ENCODE measurements at regions not wholly inside any gene's neighbourhood (a gene's known extent, or its start where the extent isn't known, plus 50 kb on each side); places are given as distances from the start of the nearest gene placed in this dataset.

DNA sequence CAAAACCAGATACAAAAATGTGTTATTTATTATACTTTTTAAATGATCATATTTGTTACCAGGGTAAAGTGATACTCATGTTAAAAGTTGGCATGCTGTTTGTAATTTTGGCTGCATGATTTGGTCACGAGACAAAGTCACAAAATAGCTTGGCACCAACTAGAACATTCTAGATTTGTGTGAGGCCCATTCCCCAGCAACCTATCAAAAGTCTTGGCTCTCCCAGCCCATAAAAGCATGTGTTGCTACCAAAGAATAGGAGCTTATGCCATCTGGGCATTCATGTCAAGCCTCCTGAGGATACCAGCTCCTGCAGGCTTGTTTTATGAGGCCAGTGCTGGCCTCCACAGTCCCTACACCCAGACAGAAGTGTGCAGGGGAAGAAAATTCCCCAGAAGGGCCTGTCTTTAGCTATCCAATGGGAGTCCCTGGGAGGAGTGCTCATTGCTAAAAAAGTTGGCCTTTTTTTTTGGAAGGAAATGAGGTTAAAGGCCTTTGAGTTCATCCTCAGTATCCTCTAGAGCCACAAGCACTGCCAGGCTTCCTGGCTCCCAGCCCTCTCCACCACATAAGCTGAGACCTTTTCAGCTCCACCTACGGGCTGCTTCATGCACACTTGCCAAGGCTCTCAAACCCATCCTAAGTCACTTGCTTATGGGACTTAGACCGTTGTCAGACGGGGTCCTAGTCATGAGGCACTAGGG, 211.9 kb upstream of the EOLA2 start:
- H3K27ac ChIP-seq: no peak overlapping the region
- no peaks in the 10 kb centered on the region for H3K36me3 ChIP-seq
- DNase-seq: no peak
- H3K27me3 ChIP-seq: no peaks in the 10 kb centered on the region
- no peaks in the 10 kb centered on the region for H3K4me1 ChIP-seq
- TF ChIP-seq, protein P1, sequence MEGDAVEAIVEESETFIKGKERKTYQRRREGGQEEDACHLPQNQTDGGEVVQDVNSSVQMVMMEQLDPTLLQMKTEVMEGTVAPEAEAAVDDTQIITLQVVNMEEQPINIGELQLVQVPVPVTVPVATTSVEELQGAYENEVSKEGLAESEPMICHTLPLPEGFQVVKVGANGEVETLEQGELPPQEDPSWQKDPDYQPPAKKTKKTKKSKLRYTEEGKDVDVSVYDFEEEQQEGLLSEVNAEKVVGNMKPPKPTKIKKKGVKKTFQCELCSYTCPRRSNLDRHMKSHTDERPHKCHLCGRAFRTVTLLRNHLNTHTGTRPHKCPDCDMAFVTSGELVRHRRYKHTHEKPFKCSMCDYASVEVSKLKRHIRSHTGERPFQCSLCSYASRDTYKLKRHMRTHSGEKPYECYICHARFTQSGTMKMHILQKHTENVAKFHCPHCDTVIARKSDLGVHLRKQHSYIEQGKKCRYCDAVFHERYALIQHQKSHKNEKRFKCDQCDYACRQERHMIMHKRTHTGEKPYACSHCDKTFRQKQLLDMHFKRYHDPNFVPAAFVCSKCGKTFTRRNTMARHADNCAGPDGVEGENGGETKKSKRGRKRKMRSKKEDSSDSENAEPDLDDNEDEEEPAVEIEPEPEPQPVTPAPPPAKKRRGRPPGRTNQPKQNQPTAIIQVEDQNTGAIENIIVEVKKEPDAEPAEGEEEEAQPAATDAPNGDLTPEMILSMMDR (IDR thresholded peaks at IDR 0.05): no peak
- no peak for TF ChIP-seq POLR2A (IDR thresholded peaks at IDR 0.05)
- H3K9me3 ChIP-seq: no peaks in the 10 kb centered on the region
- intact Hi-C loops (cut with DNase I; ENCODE audit: low total_unique reads): no loop called here
- no peak overlapping the region for H3K4me3 ChIP-seq

DNA sequence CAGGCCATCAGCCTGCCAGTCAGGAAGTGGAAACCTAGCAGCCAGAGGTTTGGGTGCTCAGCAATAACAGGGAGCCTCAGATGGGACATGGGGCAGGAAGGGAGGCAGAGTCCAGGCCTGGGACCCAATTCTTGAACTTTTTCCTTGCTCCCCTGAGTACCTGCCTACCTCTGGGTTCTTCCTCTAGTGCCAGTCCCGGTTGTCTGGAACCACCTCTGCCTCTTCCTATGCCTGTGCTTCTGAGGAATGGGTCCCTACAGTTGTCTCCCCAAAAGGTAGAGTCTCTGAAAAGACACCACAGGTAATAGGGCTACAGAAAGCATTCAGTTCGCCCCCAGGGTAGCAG, 212.4 kb upstream of the MAMLD1 start:
- H3K4me3 ChIP-seq: no peak overlapping the region
- TF ChIP-seq, protein P1 (IDR thresholded peaks at IDR 0.05): no peak
- no peak for TF ChIP-seq POLR2A (IDR thresholded peaks at IDR 0.05)
- no peaks in the 10 kb centered on the region for H3K9me3 ChIP-seq
- H3K36me3 ChIP-seq: no peaks in the 10 kb centered on the region
- no peaks in the 10 kb centered on the region for H3K27me3 ChIP-seq
- H3K27ac ChIP-seq: no peak overlapping the region
- intact Hi-C loops (cut with DNase I; ENCODE audit: low total_unique reads): no loop called here
- DNase-seq: no peak
- H3K4me1 ChIP-seq: no peaks in the 10 kb centered on the region

DNA sequence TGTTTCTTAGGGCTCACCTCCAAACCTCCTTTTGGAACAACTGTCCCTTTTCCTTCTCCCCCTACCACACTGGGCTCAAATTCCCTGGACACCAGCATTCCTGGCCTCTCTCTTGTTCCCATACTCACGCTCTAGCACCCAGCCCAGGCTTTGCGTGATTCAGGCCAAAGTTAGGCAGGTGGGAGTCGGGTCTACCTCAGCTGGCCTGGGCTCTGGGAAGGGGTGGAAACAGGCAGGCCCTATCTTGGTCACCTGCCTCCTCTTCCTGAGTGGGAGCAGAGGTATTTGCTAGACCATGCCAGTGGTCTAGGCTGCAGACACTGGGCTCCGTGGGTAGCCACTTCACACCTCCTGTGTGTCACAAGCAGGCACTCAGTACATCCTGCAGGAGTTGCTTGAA, 211.1 kb upstream of the MAMLD1 start:
- H3K27me3 ChIP-seq: no peaks in the 10 kb centered on the region
- no peaks in the 10 kb centered on the region for H3K36me3 ChIP-seq
- no peak overlapping the region for H3K4me3 ChIP-seq
- TF ChIP-seq, protein P1 (IDR thresholded peaks at IDR 0.05): no peak
- no peak for TF ChIP-seq POLR2A (IDR thresholded peaks at IDR 0.05)
- DNase-seq: no peak
- H3K27ac ChIP-seq: no peak overlapping the region
- H3K9me3 ChIP-seq: no peaks in the 10 kb centered on the region
- no peaks in the 10 kb centered on the region for H3K4me1 ChIP-seq
- intact Hi-C loops (cut with DNase I; ENCODE audit: low total_unique reads): no loop called here

DNA sequence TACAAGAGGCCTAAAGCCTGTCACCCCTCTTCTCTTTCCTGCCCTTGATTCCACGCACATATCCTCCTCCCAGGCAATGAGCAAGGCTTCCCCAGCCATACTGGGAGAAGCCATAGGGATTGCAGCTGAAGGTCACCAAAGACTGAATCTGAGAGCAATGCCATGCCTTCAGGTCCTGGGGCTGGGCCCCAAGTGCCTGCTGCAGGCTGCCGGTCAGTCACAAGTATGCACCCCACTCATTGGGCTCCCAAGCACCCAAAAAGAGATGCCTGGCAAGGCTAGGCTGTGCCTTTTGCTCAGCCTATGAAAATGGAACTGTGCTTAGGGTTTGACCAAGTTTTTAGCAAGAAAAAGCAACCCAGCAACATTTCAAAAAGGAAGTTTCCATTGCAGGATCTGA, 210.6 kb upstream of the MAMLD1 start:
- Histone ChIP-seq H3K36me3 (no peaks in the 10 kb centered on the region), H3K27ac (no peak overlapping the region), H3K27me3 (no peaks in the 10 kb centered on the region), H3K4me3 (no peak overlapping the region), H3K4me1 (no peaks in the 10 kb centered on the region), H3K9me3 (no peaks in the 10 kb centered on the region)
- intact Hi-C loops (cut with DNase I; ENCODE audit: low total_unique reads): no loop called here
- TF ChIP-seq, protein P1 (IDR thresholded peaks at IDR 0.05): no peak
- no peak for TF ChIP-seq POLR2A (IDR thresholded peaks at IDR 0.05)
- no peak for DNase-seq

DNA sequence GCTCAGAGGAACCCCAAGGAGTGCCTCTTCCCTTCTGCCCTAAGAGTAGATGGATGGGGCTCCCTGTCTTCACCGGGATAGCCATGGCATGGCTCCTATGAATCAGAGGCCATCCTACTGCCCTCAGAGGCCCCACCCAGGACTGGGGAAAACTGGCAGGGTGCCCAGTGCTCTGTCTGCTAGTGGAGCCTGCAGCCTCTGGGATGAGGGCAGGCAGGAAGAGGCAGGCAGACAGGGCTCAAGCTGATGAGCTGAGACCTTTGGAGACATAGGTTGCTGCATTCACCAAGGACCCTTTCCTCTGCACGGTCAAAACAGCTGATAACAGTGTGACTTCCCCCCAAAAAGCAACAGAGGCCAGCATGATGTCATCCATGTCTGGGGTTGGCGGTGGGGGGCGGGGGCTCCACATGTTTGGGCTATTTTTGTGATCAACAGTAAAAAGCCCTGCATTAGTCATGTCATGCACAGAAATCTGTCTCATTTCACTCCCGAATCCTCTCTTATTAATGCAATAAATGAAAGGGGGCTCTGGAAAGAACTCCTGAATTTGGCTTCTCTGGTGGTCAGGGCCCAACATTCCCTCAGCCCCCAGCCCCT, 207.6 kb upstream of the MAMLD1 start:
- Histone ChIP-seq H3K27me3 (no peaks in the 10 kb centered on the region), H3K36me3 (no peaks in the 10 kb centered on the region), H3K4me3 (no peak overlapping the region), H3K4me1 (no peaks in the 10 kb centered on the region), H3K27ac (no peak overlapping the region), H3K9me3 (no peaks in the 10 kb centered on the region)
- TF ChIP-seq, protein P1 (IDR thresholded peaks at IDR 0.05): no peak
- TF ChIP-seq POLR2A (IDR thresholded peaks at IDR 0.05): no peak
- intact Hi-C loops (cut with DNase I; ENCODE audit: low total_unique reads): no loop called here
- DNase-seq: no peak
